ENCODE measurements at regions not wholly inside any gene's neighbourhood (a gene's known extent, or its start where the extent isn't known, plus 50 kb on each side); places are given as distances from the start of the nearest gene placed in this dataset.

DNA sequence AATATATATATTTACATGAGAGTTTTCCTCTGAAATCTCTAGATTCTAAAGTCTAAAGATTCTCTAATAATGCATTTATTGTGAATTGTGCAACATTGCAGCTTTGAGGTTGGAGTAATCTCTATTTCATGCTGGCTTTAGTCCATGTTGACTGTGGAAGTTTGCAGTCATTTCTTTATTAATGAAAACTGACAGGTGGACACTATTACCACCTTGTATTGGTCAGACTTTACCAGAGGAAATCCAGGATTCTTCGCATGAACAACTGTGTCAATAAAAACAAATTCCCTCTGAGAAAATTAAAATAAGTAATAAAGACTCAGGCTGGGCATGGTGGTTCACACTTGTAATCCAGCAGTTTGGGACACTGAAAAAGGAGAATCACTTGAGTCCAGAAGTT, 274.1 kb downstream of the SHQ1 start (continued):
- TF ChIP-seq, protein P1, sequence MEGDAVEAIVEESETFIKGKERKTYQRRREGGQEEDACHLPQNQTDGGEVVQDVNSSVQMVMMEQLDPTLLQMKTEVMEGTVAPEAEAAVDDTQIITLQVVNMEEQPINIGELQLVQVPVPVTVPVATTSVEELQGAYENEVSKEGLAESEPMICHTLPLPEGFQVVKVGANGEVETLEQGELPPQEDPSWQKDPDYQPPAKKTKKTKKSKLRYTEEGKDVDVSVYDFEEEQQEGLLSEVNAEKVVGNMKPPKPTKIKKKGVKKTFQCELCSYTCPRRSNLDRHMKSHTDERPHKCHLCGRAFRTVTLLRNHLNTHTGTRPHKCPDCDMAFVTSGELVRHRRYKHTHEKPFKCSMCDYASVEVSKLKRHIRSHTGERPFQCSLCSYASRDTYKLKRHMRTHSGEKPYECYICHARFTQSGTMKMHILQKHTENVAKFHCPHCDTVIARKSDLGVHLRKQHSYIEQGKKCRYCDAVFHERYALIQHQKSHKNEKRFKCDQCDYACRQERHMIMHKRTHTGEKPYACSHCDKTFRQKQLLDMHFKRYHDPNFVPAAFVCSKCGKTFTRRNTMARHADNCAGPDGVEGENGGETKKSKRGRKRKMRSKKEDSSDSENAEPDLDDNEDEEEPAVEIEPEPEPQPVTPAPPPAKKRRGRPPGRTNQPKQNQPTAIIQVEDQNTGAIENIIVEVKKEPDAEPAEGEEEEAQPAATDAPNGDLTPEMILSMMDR (conservative IDR thresholded peaks at IDR 0.05; ENCODE audit: low read depth in 2 of 2), result no peak
- TF ChIP-seq EZH2 (IDR thresholded peaks at IDR 0.05; ENCODE audit: low read depth, unreplicated experiment) (no peak), NANOG (IDR thresholded peaks at IDR 0.05; ENCODE audit: borderline replicate concordance) (no peak), ZNF114 (CRISPR knock-in tag; IDR thresholded peaks at IDR 0.05) (no peak)
- TF ChIP-seq, protein P2, sequence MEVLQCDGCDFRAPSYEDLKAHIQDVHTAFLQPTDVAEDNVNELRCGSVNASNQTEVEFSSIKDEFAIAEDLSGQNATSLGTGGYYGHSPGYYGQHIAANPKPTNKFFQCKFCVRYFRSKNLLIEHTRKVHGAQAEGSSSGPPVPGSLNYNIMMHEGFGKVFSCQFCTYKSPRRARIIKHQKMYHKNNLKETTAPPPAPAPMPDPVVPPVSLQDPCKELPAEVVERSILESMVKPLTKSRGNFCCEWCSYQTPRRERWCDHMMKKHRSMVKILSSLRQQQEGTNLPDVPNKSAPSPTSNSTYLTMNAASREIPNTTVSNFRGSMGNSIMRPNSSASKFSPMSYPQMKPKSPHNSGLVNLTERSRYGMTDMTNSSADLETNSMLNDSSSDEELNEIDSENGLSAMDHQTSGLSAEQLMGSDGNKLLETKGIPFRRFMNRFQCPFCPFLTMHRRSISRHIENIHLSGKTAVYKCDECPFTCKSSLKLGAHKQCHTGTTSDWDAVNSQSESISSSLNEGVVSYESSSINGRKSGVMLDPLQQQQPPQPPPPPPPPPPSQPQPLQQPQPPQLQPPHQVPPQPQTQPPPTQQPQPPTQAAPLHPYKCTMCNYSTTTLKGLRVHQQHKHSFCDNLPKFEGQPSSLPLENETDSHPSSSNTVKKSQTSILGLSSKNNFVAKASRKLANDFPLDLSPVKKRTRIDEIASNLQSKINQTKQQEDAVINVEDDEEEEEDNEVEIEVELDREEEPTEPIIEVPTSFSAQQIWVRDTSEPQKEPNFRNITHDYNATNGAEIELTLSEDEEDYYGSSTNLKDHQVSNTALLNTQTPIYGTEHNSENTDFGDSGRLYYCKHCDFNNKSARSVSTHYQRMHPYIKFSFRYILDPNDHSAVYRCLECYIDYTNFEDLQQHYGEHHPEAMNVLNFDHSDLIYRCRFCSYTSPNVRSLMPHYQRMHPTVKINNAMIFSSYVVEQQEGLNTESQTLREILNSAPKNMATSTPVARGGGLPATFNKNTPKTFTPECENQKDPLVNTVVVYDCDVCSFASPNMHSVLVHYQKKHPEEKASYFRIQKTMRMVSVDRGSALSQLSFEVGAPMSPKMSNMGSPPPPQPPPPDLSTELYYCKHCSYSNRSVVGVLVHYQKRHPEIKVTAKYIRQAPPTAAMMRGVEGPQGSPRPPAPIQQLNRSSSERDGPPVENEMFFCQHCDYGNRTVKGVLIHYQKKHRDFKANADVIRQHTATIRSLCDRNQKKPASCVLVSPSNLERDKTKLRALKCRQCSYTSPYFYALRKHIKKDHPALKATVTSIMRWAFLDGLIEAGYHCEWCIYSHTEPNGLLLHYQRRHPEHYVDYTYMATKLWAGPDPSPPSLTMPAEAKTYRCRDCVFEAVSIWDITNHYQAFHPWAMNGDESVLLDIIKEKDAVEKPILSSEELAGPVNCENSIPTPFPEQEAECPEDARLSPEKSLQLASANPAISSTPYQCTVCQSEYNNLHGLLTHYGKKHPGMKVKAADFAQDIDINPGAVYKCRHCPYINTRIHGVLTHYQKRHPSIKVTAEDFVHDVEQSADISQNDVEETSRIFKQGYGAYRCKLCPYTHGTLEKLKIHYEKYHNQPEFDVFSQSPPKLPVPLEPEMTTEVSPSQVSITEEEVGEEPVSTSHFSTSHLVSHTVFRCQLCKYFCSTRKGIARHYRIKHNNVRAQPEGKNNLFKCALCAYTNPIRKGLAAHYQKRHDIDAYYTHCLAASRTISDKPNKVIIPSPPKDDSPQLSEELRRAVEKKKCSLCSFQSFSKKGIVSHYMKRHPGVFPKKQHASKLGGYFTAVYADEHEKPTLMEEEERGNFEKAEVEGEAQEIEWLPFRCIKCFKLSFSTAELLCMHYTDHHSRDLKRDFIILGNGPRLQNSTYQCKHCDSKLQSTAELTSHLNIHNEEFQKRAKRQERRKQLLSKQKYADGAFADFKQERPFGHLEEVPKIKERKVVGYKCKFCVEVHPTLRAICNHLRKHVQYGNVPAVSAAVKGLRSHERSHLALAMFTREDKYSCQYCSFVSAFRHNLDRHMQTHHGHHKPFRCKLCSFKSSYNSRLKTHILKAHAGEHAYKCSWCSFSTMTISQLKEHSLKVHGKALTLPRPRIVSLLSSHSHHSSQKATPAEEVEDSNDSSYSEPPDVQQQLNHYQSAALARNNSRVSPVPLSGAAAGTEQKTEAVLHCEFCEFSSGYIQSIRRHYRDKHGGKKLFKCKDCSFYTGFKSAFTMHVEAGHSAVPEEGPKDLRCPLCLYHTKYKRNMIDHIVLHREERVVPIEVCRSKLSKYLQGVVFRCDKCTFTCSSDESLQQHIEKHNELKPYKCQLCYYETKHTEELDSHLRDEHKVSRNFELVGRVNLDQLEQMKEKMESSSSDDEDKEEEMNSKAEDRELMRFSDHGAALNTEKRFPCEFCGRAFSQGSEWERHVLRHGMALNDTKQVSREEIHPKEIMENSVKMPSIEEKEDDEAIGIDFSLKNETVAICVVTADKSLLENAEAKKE (CRISPR knock-in tag; IDR thresholded peaks at IDR 0.05), result no peak

DNA sequence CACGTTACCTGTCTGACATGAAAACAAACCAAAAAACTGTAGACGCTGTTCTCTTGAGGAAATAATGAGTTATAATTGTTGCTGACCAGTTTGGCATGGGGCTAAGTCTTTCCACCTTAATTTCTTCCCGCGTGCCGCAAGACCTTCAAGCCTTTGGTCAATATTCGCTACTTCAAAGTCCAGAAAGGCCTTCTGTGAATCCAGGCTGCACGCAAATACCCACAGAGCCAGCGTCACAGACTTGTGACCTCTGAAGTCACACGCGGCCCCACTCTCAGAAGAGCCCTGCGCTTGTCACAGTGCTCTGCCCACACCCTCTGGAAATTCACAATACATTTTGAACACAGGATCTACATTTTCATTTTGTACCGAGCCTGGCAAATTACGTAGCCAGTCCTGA, 275.2 kb downstream of the SHQ1 start:
- ATAC-seq (no peak), DNase-seq (ENCODE audit: low spot score) (no peak)
- Mint-ChIP-seq H3K27me3 (ENCODE audit: insufficient read depth, low read depth, poor library complexity) (peaks cover 5% of the 10 kb centered on the region), H3K4me1 (peaks cover 11% of the 10 kb centered on the region), H3K4me3 (no peak overlapping the region), H3K27ac (no peak overlapping the region), H3K36me3 (ENCODE audit: low read depth) (no peaks in the 10 kb centered on the region), H3K9me3 (no peaks in the 10 kb centered on the region)
- Histone ChIP-seq H4K20me1 (replicated peaks; ENCODE audit: insufficient read depth) (no peaks in the 10 kb centered on the region), H3K27ac (ENCODE audit: low read depth) (no peak overlapping the region), H3K36me3 (ENCODE audit: insufficient read depth) (no peaks in the 10 kb centered on the region), H3K4me1 (ENCODE audit: insufficient read depth) (0 out of 2 replicates have a peak, but pooled peaks cover 3% of the 10 kb centered on the region), H3K79me2 (replicated peaks; ENCODE audit: insufficient read depth) (no peaks in the 10 kb centered on the region), H3F3A (replicated peaks; ENCODE audit: low read depth) (no peaks in the 10 kb centered on the region), H2AFZ (no peak overlapping the region), H3K9me2 (ENCODE audit: insufficient read depth) (peaks cover 3% of the 10 kb centered on the region; the same call in 1 of the 2 replicates), H3K27me3 (ENCODE audit: insufficient read depth) (no peaks in the 10 kb centered on the region), H3K4me2 (no peak overlapping the region), H3K4me3 (no peak overlapping the region)
- TF ChIP-seq POLR2AphosphoS5 (IDR thresholded peaks at IDR 0.05; ENCODE audit: low read depth) (no peak), NANOG (IDR thresholded peaks at IDR 0.05; ENCODE audit: borderline replicate concordance) (no peak), ZNF114 (CRISPR knock-in tag; IDR thresholded peaks at IDR 0.05) (no peak), JUNB (IDR thresholded peaks at IDR 0.05; ENCODE audit: unreplicated experiment) (no peak)
- TF ChIP-seq, protein P3, sequence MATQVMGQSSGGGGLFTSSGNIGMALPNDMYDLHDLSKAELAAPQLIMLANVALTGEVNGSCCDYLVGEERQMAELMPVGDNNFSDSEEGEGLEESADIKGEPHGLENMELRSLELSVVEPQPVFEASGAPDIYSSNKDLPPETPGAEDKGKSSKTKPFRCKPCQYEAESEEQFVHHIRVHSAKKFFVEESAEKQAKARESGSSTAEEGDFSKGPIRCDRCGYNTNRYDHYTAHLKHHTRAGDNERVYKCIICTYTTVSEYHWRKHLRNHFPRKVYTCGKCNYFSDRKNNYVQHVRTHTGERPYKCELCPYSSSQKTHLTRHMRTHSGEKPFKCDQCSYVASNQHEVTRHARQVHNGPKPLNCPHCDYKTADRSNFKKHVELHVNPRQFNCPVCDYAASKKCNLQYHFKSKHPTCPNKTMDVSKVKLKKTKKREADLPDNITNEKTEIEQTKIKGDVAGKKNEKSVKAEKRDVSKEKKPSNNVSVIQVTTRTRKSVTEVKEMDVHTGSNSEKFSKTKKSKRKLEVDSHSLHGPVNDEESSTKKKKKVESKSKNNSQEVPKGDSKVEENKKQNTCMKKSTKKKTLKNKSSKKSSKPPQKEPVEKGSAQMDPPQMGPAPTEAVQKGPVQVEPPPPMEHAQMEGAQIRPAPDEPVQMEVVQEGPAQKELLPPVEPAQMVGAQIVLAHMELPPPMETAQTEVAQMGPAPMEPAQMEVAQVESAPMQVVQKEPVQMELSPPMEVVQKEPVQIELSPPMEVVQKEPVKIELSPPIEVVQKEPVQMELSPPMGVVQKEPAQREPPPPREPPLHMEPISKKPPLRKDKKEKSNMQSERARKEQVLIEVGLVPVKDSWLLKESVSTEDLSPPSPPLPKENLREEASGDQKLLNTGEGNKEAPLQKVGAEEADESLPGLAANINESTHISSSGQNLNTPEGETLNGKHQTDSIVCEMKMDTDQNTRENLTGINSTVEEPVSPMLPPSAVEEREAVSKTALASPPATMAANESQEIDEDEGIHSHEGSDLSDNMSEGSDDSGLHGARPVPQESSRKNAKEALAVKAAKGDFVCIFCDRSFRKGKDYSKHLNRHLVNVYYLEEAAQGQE (IDR thresholded peaks at IDR 0.05; ENCODE audit: unreplicated experiment), result no peak
- TF ChIP-seq, protein P1 (conservative IDR thresholded peaks at IDR 0.05; ENCODE audit: low read depth in 2 of 2), result no peak
